HCT116 (cell line): ENCODE measurements at regions not wholly inside any gene's neighbourhood (a gene's known extent, or its start where the extent isn't known, plus 50 kb on each side); places are given as distances from the start of the nearest gene placed in this dataset.

Experiments
- ATAC-seq: fragments of 200-7000 bp; cut with Tn5 transposase; 2 replicates; pipeline ENCODE4 v1.9.1; 2020; ENCODE audit warnings: mild to moderate bottlenecking, moderate library complexity
- BruUV-seq: library from RNA; stranded (reverse); fragments of 400-500 nt; replicated peaks from 2 replicates; lab custom pipeline; 2021; lab: Mats Ljungman, UMichigan
- CTCF ChIA-PET: fragments of 300-600 bp; sonication (Branson Sonifier 250); formaldehyde crosslinking; loops from one replicate; lab custom pipeline; 2021; ENCODE audit warnings: antibody characterized with exemption; lab: Charles Lee
- POLR2A ChIA-PET: fragments of 300-600, 350-600 bp; sonication (Branson Sonifier 250); formaldehyde crosslinking; loops from one replicate; lab custom pipeline; 2021; ENCODE audit warnings: antibody characterized with exemption; lab: Charles Lee
- RAD21 ChIA-PET, 2 experiments: fragments of 300-600 bp; sonication (Branson Sonifier 250); formaldehyde crosslinking; loops; one replicate each; lab custom pipeline; 2023; ENCODE audit warnings: low total read pairs in 2 of 2; ENCODE audit not compliant: uncharacterized antibody in 2 of 2, unreplicated experiment in 2 of 2, low non-redundant PET in 1 of 2; lab: Charles Lee
- DNase-seq: peaks from one replicate; pipeline ENCODE4 v3.0.0-alpha.2; 2010; ENCODE audit warnings: low read depth, low spot score
- H2AFZ ChIP-seq: fragments of 200-600 bp; shearing (Covaris generic), sonication (generic); 2 replicates; pipeline ENCODE4 v1.6.1; 2017; ENCODE audit warnings: low read depth, mixed run types, mixed read lengths, antibody characterized with exemption, low read length; ENCODE audit not compliant: poor library complexity, severe bottlenecking
- H3K27ac ChIP-seq: 2 replicates; pipeline ENCODE4 v1.5.1; 2012; ENCODE audit warnings: low read depth, low read length
- H3K27me3 ChIP-seq: fragments of 200-600 bp; sonication (generic); 2 replicates; pipeline ENCODE4 v1.6.1; 2016; ENCODE audit warnings: mixed run types, low read length, mixed read lengths; ENCODE audit not compliant: insufficient read depth
- H3K36me3 ChIP-seq, 2 experiments: fragments of 200-500 bp in 1 of 2; fragments of 200-600 bp in 1 of 2; sonication (Bioruptor generic) in 1 of 2; sonication (generic) in 1 of 2; 2 replicates each; pipeline versions ENCODE4 v1.5.1 to v1.6.1; 2014 to 2016; ENCODE audit warnings: low read length in 2 of 2, inconsistent platforms in 1 of 2, mixed read lengths in 1 of 2, mixed run types in 1 of 2; ENCODE audit not compliant: insufficient read depth in 2 of 2, control insufficient read depth in 1 of 2
- H3K4me1 ChIP-seq, 2 experiments: fragments of 200-600 bp in 1 of 2; sonication (generic) in 1 of 2; 2 replicates each; pipeline versions ENCODE4 v1.5.1 to v1.6.1; 2012 to 2017; ENCODE audit warnings: low read length in 2 of 2, inconsistent platforms in 1 of 2, mild to moderate bottlenecking in 1 of 2, mixed read lengths in 1 of 2, mixed run types in 1 of 2, moderate library complexity in 1 of 2; ENCODE audit not compliant: insufficient read depth in 2 of 2, control insufficient read depth in 1 of 2
- H3K4me2 ChIP-seq: fragments of 200-600 bp; sonication (generic); 2 replicates; pipeline ENCODE4 v1.6.1; 2017; ENCODE audit warnings: mixed run types, low read length, mixed read lengths
- H3K4me3 ChIP-seq, 2 experiments: fragments of 200-600 bp in 1 of 2; sonication (generic) in 1 of 2; replicated peaks in 1 of 2; 2 replicates each; pipeline ENCODE4 v1.5.1; 2011 to 2016; ENCODE audit warnings: low read length in 2 of 2, control low read depth in 1 of 2, low read depth in 1 of 2, mild to moderate bottlenecking in 1 of 2, mixed read lengths in 1 of 2, mixed run types in 1 of 2
- H3K79me2 ChIP-seq: fragments of 200-600 bp; sonication (generic); 2 replicates; pipeline ENCODE4 v1.6.1; 2017; ENCODE audit warnings: mild to moderate bottlenecking, mixed run types, low read length, moderate library complexity, mixed read lengths; ENCODE audit not compliant: insufficient read depth
- H3K9ac ChIP-seq: fragments of 200-600 bp; sonication (generic); 2 replicates; pipeline ENCODE4 v1.6.1; 2016; ENCODE audit warnings: low read length, mixed read lengths
- H3K9me2 ChIP-seq: fragments of 200-600 bp; sonication (generic), shearing (Covaris generic); 2 replicates; pipeline ENCODE4 v1.6.1; 2017; ENCODE audit warnings: mixed run types, mild to moderate bottlenecking, moderate library complexity; ENCODE audit not compliant: insufficient read depth
- H3K9me3 ChIP-seq, 2 experiments: fragments of 200-500 bp in 1 of 2; fragments of 200-600 bp in 1 of 2; sonication (Bioruptor generic) in 1 of 2; sonication (generic) in 1 of 2; 2 replicates each; pipeline ENCODE4 v1.6.1; 2014 to 2017; ENCODE audit warnings: low read length in 2 of 2, mixed read lengths in 2 of 2, inconsistent platforms in 1 of 2, low read depth in 1 of 2, mild to moderate bottlenecking in 1 of 2, mixed run types in 1 of 2, moderate library complexity in 1 of 2; ENCODE audit not compliant: control insufficient read depth in 1 of 2, insufficient read depth in 1 of 2
- H4K20me1 ChIP-seq: fragments of 200-600 bp; sonication (generic), shearing (Covaris generic); 2 replicates; pipeline ENCODE4 v1.6.1; 2017; ENCODE audit warnings: mixed run types, mild to moderate bottlenecking, moderate library complexity; ENCODE audit not compliant: insufficient read depth
- CBX3 ChIP-seq: IDR thresholded peaks from 2 replicates; pipeline ENCODE4 v1.6.1; 2012; ENCODE audit warnings: low read depth
- EGR1 ChIP-seq: IDR thresholded peaks from 2 replicates; pipeline ENCODE4 v1.6.1; 2012; ENCODE audit warnings: low read depth
- ELF1 ChIP-seq: IDR thresholded peaks from 2 replicates; pipeline ENCODE4 v1.6.1; 2012; ENCODE audit warnings: low read depth, borderline replicate concordance
- EZH2 ChIP-seq: fragments of 200-600 bp; sonication (generic); IDR thresholded peaks from 2 replicates; pipeline ENCODE4 v1.6.1; 2017; ENCODE audit warnings: antibody characterized with exemption, mixed run types
- EZH2phosphoT487 ChIP-seq: fragments of 200-600 bp; IDR thresholded peaks from 2 replicates; pipeline ENCODE4 v1.6.1; 2018; ENCODE audit warnings: antibody characterized with exemption, borderline replicate concordance
- MAX ChIP-seq: IDR thresholded peaks from 2 replicates; pipeline ENCODE4 v1.6.1; 2012
- POLR2A ChIP-seq: IDR thresholded peaks from 2 replicates; pipeline ENCODE4 v1.7.0; 2011; ENCODE audit warnings: borderline replicate concordance; ENCODE audit not compliant: insufficient read depth, insufficient read length; ENCODE audit errors: extremely low read depth
- REST ChIP-seq: IDR thresholded peaks from 2 replicates; pipeline ENCODE4 v1.6.1; 2012; ENCODE audit warnings: low read depth
- SIN3A ChIP-seq: IDR thresholded peaks from 2 replicates; pipeline ENCODE4 v1.6.1; 2012; ENCODE audit warnings: low read depth
- SP1 ChIP-seq: IDR thresholded peaks from 2 replicates; pipeline ENCODE4 v1.6.1; 2012; ENCODE audit warnings: low read depth
- YY1 ChIP-seq: IDR thresholded peaks from 2 replicates; pipeline ENCODE4 v1.6.1; 2011; ENCODE audit warnings: low read length, low read depth, moderate library complexity, mild to moderate bottlenecking; ENCODE audit not compliant: insufficient replicate concordance; ENCODE audit errors: extremely low read depth
- ZBTB33 ChIP-seq: IDR thresholded peaks from 2 replicates; pipeline ENCODE4 v1.6.1; 2011; ENCODE audit warnings: mild to moderate bottlenecking, low read length, moderate library complexity; ENCODE audit not compliant: insufficient replicate concordance; ENCODE audit errors: extremely low read depth
- ZNF274 ChIP-seq: fragments of 200-500 bp; sonication (Bioruptor generic); IDR thresholded peaks from 2 replicates; pipeline ENCODE4 v1.6.1; 2014; ENCODE audit warnings: mild to moderate bottlenecking, low read depth, low read length, inconsistent platforms
- intact Hi-C: fragments of 100-400 bp; cut with micrococcal nuclease; formaldehyde crosslinking; loops from 2 replicates; pipeline ENCODE4 v1.10.0; 2022

GRCh38 chr6:66082914-66083313 is 375.9 kb upstream of the EYS start:
- Histone ChIP-seq H3K27ac (no peak overlapping the region), H3K27me3 (no peaks in the 10 kb centered on the region), H2AFZ (no peak overlapping the region), H3K9ac (no peak overlapping the region), H3K4me2 (no peak overlapping the region), H3K4me1 (no peaks in the 10 kb centered on the region), H3K9me3 (peaks cover 17 to 31% of the 10 kb centered on the region in 2 experiments; a peak in 2 of 4 replicates), H3K36me3 (no peaks in the 10 kb centered on the region), H3K9me2 (no peaks in the 10 kb centered on the region), H3K4me3 (no peak overlapping the region), H4K20me1 (no peaks in the 10 kb centered on the region), H3K79me2 (no peaks in the 10 kb centered on the region)
- BruUV-seq, result no TSS peak
- DNase-seq (no peak), ATAC-seq (no peak)
- ChIA-PET CTCF (no interaction called here), POLR2A (no interaction called here), RAD21 (no interaction called here)
- intact Hi-C loops, result no loop called here
- TF ChIP-seq EZH2 (no peak), MAX (no peak), ZBTB33 (no peak), CBX3 (no peak), EGR1 (no peak), REST (no peak), POLR2A (no peak), YY1 (no peak), SIN3A (no peak), ZNF274 (no peak), SP1 (no peak), EZH2phosphoT487 (no peak), ELF1 (no peak)
